HG03095 (cell line): ENCODE measurements at regions not wholly inside any gene's neighbourhood (a gene's known extent, or its start where the extent isn't known, plus 50 kb on each side); places are given as distances from the start of the nearest gene placed in this dataset.
"Not testable (repeated sequence)": the region's sequence is repeated elsewhere in the genome, so short reads cannot be mapped to it uniquely, and the experiment has no call there.

Source experiments
- ATAC-seq: cut with Tn5 transposase; IDR thresholded peaks from one replicate; pipeline ENCODE4 v1.9.1; 2021; ENCODE audit warnings: moderate library complexity; ENCODE audit not compliant: unreplicated experiment

- no peak for ATAC-seq
Measured at GRCh38 chr9:115443890-115444289, 325.9 kb upstream of the TNC start.

GRCh38 chr9:115444959-115445358 lies 327.0 kb upstream of the TNC start:
- ATAC-seq: no peak

GRCh38 chr9:115445655-115446054 lies 327.7 kb upstream of the TNC start:
- no peak for ATAC-seq

GRCh38 chr9:115456515-115456914 lies 338.6 kb upstream of the TNC start:
- no peak for ATAC-seq

GRCh38 chr9:115461280-115461679 lies 343.3 kb upstream of the TNC start:
- no peak for ATAC-seq

GRCh38 chr9:115462623-115463022 lies 344.7 kb upstream of the TNC start:
- no peak for ATAC-seq

- ATAC-seq: no peak
Measured at GRCh38 chr9:115466756-115467155, 348.8 kb upstream of the TNC start.

GRCh38 chr9:115469841-115470240 lies 351.9 kb upstream of the TNC start:
- no peak for ATAC-seq

GRCh38 chr9:115473032-115473431 lies 355.1 kb upstream of the TNC start:
- ATAC-seq: not testable (repeated sequence)

- ATAC-seq: no peak
Measured at GRCh38 chr9:115481769-115482168, 363.8 kb upstream of the TNC start.

GRCh38 chr9:115482747-115483146 lies 364.8 kb upstream of the TNC start:
- ATAC-seq: no peak

- ATAC-seq: no peak
Measured at GRCh38 chr9:115492869-115493268, 374.9 kb upstream of the TNC start.

- no peak for ATAC-seq
Measured at GRCh38 chr9:115494393-115494792, 376.4 kb upstream of the TNC start.

GRCh38 chr9:115495052-115495635 lies 377.2 kb upstream of the TNC start:
- ATAC-seq: no peak

- ATAC-seq: no peak
Measured at GRCh38 chr9:115495836-115496235, 377.9 kb upstream of the TNC start.

GRCh38 chr9:115498303-115498702 lies 380.3 kb upstream of the TNC start:
- ATAC-seq: no peak

- no peak for ATAC-seq
Measured at GRCh38 chr9:115507148-115507547, 389.2 kb upstream of the TNC start.

GRCh38 chr9:115513148-115513547 lies 395.2 kb upstream of the TNC start:
- ATAC-seq: no peak

GRCh38 chr9:115514454-115514853 lies 396.5 kb upstream of the TNC start:
- ATAC-seq: no peak

- ATAC-seq: no peak
Measured at GRCh38 chr9:115517335-115518075, 399.5 kb upstream of the TNC start.

GRCh38 chr9:115520646-115521045 lies 402.7 kb upstream of the TNC start:
- no peak for ATAC-seq

GRCh38 chr9:115522912-115523311 lies 405.0 kb upstream of the TNC start:
- no peak for ATAC-seq
